GM12878 (cell line): ENCODE measurements at regions not wholly inside any gene's neighbourhood (a gene's known extent, or its start where the extent isn't known, plus 50 kb on each side); places are given as distances from the start of the nearest gene placed in this dataset.
"Not testable (repeated sequence)": the region's sequence is repeated elsewhere in the genome, so short reads cannot be mapped to it uniquely, and the experiment has no call there.

Experiments used
- CBFB ChIP-seq: IDR thresholded peaks from 2 replicates; pipeline ENCODE4 v1.6.1; 2016; ENCODE audit warnings: antibody characterized with exemption, low read depth
- CTCF ChIP-seq, 3 experiments: IDR thresholded peaks in 2 of 3; conservative IDR thresholded peaks in 1 of 3; 2 replicates each; pipeline ENCODE4 v1.5.1; 2011; ENCODE audit warnings: low read depth in 3 of 3, low read length in 3 of 3, mild to moderate bottlenecking in 3 of 3, control low read depth in 2 of 3, moderate library complexity in 2 of 3, inconsistent platforms in 1 of 3, mixed read lengths in 1 of 3; ENCODE audit not compliant: control insufficient read depth in 2 of 3, insufficient read depth in 1 of 3; ENCODE audit errors: extremely low read depth in 1 of 3
- E2F8 ChIP-seq: fragments of 450-650 bp; IDR thresholded peaks from 2 replicates; pipeline ENCODE4 v1.6.1; 2018; ENCODE audit warnings: mild to moderate bottlenecking, low read depth, moderate library complexity; ENCODE audit not compliant: partially characterized antibody
- E4F1 ChIP-seq: fragments of 450-650 bp; IDR thresholded peaks from 2 replicates; pipeline ENCODE4 v1.6.1; 2018; ENCODE audit warnings: borderline replicate concordance, mild to moderate bottlenecking; ENCODE audit not compliant: partially characterized antibody
- EP300 ChIP-seq, 2 experiments: fragments of 150-350 bp in 1 of 2; IDR thresholded peaks; 2 replicates each; pipeline ENCODE4 v1.6.1; 2011 to 2012; ENCODE audit warnings: low read depth in 2 of 2, low read length in 2 of 2, borderline replicate concordance in 1 of 2, improper control_type of control experiment in 1 of 2, inconsistent platforms in 1 of 2; ENCODE audit not compliant: control insufficient read depth in 1 of 2
- EZH2 ChIP-seq: IDR thresholded peaks from 2 replicates; pipeline ENCODE4 v1.6.1; 2012; ENCODE audit warnings: low read depth, mild to moderate bottlenecking, control low read depth, inconsistent platforms, low read length, borderline replicate concordance; ENCODE audit not compliant: control insufficient read depth
- HDAC6 ChIP-seq: fragments of 200-600 bp; sonication (generic); IDR thresholded peaks from one replicate; pipeline ENCODE4 v1.8.0; 2017; ENCODE audit warnings: antibody characterized with exemption; ENCODE audit not compliant: unreplicated experiment
- MAX ChIP-seq: IDR thresholded peaks from 2 replicates; pipeline ENCODE4 v1.6.1; 2012; ENCODE audit warnings: low read depth, low read length, improper control_type of control experiment
- NR2C2 ChIP-seq: IDR thresholded peaks from 2 replicates; pipeline ENCODE4 v1.6.1; 2011; ENCODE audit warnings: borderline replicate concordance, low read depth; ENCODE audit not compliant: control insufficient read depth, insufficient read length
- PBX3 ChIP-seq: IDR thresholded peaks from 2 replicates; pipeline ENCODE4 v1.6.1; 2011; ENCODE audit warnings: mild to moderate bottlenecking, low read depth, low read length, moderate library complexity; ENCODE audit not compliant: insufficient replicate concordance
- USF2 ChIP-seq: IDR thresholded peaks from 2 replicates; pipeline ENCODE4 v1.6.1; 2011; ENCODE audit warnings: low read depth, low read length, improper control_type of control experiment, borderline replicate concordance
- ZNF274 ChIP-seq: IDR thresholded peaks from one replicate; pipeline ENCODE4 v1.8.0; 2011; ENCODE audit not compliant: insufficient read length, insufficient read depth

- not testable (repeated sequence) for TF ChIP-seq CTCF (IDR thresholded peaks at IDR 0.05 in 2 of 3, conservative IDR thresholded peaks at IDR 0.05 in 1 of 3; ENCODE audit: control insufficient read depth in 2 of 3, extremely low read depth in 1 of 3, insufficient read depth in 1 of 3, low read depth in 3 of 3, low read length in 3 of 3); CBFB; EZH2; NR2C2; EP300 (IDR thresholded peaks at IDR 0.05; ENCODE audit: borderline replicate concordance in 1 of 2, control insufficient read depth in 1 of 2, low read depth in 2 of 2, low read length in 2 of 2); E2F8; MAX; USF2; PBX3; E4F1; HDAC6; ZNF274
Observed at GRCh38 chr7:80292634-80293033, 158.0 kb downstream of the GNAI1 start.
